Neural cell (in vitro differentiated cells): ENCODE measurements at regions not wholly inside any gene's neighbourhood (a gene's known extent, or its start where the extent isn't known, plus 50 kb on each side); places are given as distances from the start of the nearest gene placed in this dataset.

Experiments used
- H2AFZ ChIP-seq: fragments of 200-600, 300-800 bp; sonication (generic), shearing (Covaris generic); 2 replicates; pipeline ENCODE4 v1.6.0; 2014; ENCODE audit warnings: low read depth, mild to moderate bottlenecking, antibody characterized with exemption, low read length, moderate library complexity
- H3F3A ChIP-seq: fragments of 200-600 bp; shearing (Covaris generic); 2 replicates; pipeline ENCODE4 v1.6.1; 2016; ENCODE audit warnings: mild to moderate bottlenecking, moderate library complexity, mixed read lengths, antibody characterized with exemption, low read length; ENCODE audit not compliant: insufficient read depth, poor library complexity, severe bottlenecking
- H3K27ac ChIP-seq: fragments of 200-600, 300-800 bp; sonication (generic), shearing (Covaris generic); 2 replicates; pipeline ENCODE4 v1.5.1; 2014; ENCODE audit warnings: mild to moderate bottlenecking, low read length, moderate library complexity
- H3K27me3 ChIP-seq: fragments of 300-800, 200-600 bp; sonication (generic), shearing (Covaris generic); 2 replicates; pipeline ENCODE4 v1.6.0; 2014; ENCODE audit warnings: mild to moderate bottlenecking, low read depth, low read length, moderate library complexity; ENCODE audit not compliant: insufficient read depth
- H3K36me3 ChIP-seq: fragments of 300-800, 200-600 bp; sonication (generic), shearing (Covaris generic); 2 replicates; pipeline ENCODE4 v1.5.1; 2014; ENCODE audit warnings: mild to moderate bottlenecking, antibody characterized with exemption, low read length, moderate library complexity; ENCODE audit not compliant: insufficient read depth
- H3K4me2 ChIP-seq: fragments of 300-800, 200-600 bp; sonication (generic), shearing (Covaris generic); 2 replicates; pipeline ENCODE4 v1.6.0; 2014; ENCODE audit warnings: mild to moderate bottlenecking, low read length
- H3K4me3 ChIP-seq: fragments of 300-800, 200-600 bp; sonication (generic), shearing (Covaris generic); 2 replicates; pipeline ENCODE4 v1.5.1; 2014; ENCODE audit warnings: mild to moderate bottlenecking, low read length, moderate library complexity
- H3K79me2 ChIP-seq: fragments of 200-600 bp; shearing (Covaris generic); replicated peaks from 2 replicates; pipeline ENCODE4 v1.6.0; 2014; ENCODE audit warnings: mild to moderate bottlenecking, low read length, moderate library complexity; ENCODE audit not compliant: insufficient read depth
- H3K9ac ChIP-seq: fragments of 300-800, 200-600 bp; sonication (generic), shearing (Covaris generic); 2 replicates; pipeline ENCODE4 v1.6.1; 2016; ENCODE audit warnings: mild to moderate bottlenecking, low read length, mixed read lengths
- H3K9me2 ChIP-seq: fragments of 200-600 bp; shearing (Covaris generic); 2 replicates; pipeline ENCODE4 v1.6.1; 2016; ENCODE audit warnings: mild to moderate bottlenecking, low read length, mixed read lengths; ENCODE audit not compliant: insufficient read depth
- H3K9me3 ChIP-seq: fragments of 200-600, 300-800 bp; sonication (generic), shearing (Covaris generic); 2 replicates; pipeline ENCODE4 v1.6.1; 2016; ENCODE audit warnings: mild to moderate bottlenecking, mixed run types, low read length, moderate library complexity, mixed read lengths
- H4K20me1 ChIP-seq: fragments of 200-600 bp; shearing (Covaris generic); 2 replicates; pipeline ENCODE4 v1.6.1; 2016; ENCODE audit warnings: mild to moderate bottlenecking, mixed run types; ENCODE audit not compliant: insufficient read depth
- EP300 ChIP-seq: fragments of 450-650 bp; conservative IDR thresholded peaks from 2 replicates; pipeline ENCODE4 v1.6.1; 2014; ENCODE audit warnings: antibody characterized with exemption, mild to moderate bottlenecking, moderate library complexity; ENCODE audit not compliant: poor library complexity, severe bottlenecking
- EZH2 ChIP-seq: fragments of 200-600, 300-800 bp; shearing (Covaris generic), sonication (generic); IDR thresholded peaks from 2 replicates; pipeline ENCODE4 v1.6.1; 2014; ENCODE audit warnings: antibody characterized with exemption, low read length, borderline replicate concordance, mild to moderate bottlenecking; ENCODE audit not compliant: insufficient read depth, poor library complexity, severe bottlenecking
- MXI1 ChIP-seq: fragments of 450-650 bp; conservative IDR thresholded peaks from 2 replicates; pipeline ENCODE4 v1.6.1; 2014; ENCODE audit warnings: antibody characterized with exemption, mild to moderate bottlenecking; ENCODE audit not compliant: poor library complexity, severe bottlenecking
- POLR2AphosphoS5 ChIP-seq: IDR thresholded peaks from 2 replicates; pipeline ENCODE4 v1.6.1; 2012
- RAD21 ChIP-seq: fragments of 450-650 bp; conservative IDR thresholded peaks from 2 replicates; pipeline ENCODE4 v1.6.1; 2014; ENCODE audit warnings: antibody characterized with exemption, mild to moderate bottlenecking, moderate library complexity
- SMC3 ChIP-seq: fragments of 450-650 bp; conservative IDR thresholded peaks from 2 replicates; pipeline ENCODE4 v1.6.1; 2014; ENCODE audit warnings: antibody characterized with exemption, mild to moderate bottlenecking, moderate library complexity; ENCODE audit not compliant: poor library complexity
- TAF1 ChIP-seq: IDR thresholded peaks from 2 replicates; pipeline ENCODE4 v1.6.1; 2012; ENCODE audit warnings: low read depth
- TF ChIP-seq, protein P1 (sequence below): fragments of 450-650 bp; IDR thresholded peaks from 2 replicates; pipeline ENCODE4 v1.5.1; 2014; ENCODE audit warnings: antibody characterized with exemption, mild to moderate bottlenecking, moderate library complexity; ENCODE audit not compliant: poor library complexity, severe bottlenecking
- TF ChIP-seq, protein P2 (sequence below): IDR thresholded peaks from 2 replicates; pipeline ENCODE4 v1.6.1; 2012; ENCODE audit warnings: borderline replicate concordance

DNA sequence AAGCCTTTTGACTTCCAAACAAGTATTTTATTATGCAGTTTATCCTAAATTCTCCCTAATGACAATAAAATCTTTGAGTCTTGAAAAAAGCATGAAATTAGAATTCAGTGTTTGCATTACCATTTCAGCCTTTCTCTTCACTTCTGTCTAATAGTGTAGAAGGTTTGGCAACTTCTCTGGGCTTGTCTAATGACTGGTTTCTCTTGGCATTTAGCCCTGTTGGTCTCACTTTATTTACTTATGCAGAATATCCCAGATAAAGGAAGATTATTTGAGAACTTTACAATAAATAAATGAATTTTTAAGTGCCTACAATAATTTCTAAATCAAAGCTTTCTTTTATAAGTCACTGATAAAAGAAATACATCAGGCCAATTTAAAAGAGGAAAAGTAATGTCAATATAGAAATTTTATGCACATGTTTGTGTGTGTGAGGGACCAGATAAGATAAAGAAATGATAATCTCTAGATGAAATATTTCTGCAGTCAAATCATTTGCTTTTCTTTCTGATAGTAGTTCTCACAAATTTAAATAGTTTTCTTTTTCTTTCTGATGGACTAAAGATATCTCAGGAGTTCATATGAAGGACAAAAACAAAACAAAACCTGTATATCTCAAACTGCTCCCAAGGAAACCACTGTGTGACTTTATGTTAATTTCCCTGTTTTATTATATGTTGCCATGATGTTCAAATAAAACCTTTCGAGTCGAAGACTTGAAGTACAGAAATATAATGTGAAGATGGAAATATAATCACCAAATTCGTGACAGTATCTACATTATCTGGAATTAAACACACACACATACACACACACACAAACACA is 533.1 kb upstream of the CBLB start:
- no peak overlapping the region for H3K4me2 ChIP-seq
- H2AFZ ChIP-seq: no peak overlapping the region
- no peaks in the 10 kb centered on the region for H3K9me3 ChIP-seq
- no peaks in the 10 kb centered on the region for H3K9me2 ChIP-seq
- H3K4me3 ChIP-seq: no peak overlapping the region
- no peaks in the 10 kb centered on the region for H3K27me3 ChIP-seq
- H3K27ac ChIP-seq: no peak overlapping the region
- H3K79me2 ChIP-seq: no peaks in the 10 kb centered on the region
- TF ChIP-seq, protein P1, sequence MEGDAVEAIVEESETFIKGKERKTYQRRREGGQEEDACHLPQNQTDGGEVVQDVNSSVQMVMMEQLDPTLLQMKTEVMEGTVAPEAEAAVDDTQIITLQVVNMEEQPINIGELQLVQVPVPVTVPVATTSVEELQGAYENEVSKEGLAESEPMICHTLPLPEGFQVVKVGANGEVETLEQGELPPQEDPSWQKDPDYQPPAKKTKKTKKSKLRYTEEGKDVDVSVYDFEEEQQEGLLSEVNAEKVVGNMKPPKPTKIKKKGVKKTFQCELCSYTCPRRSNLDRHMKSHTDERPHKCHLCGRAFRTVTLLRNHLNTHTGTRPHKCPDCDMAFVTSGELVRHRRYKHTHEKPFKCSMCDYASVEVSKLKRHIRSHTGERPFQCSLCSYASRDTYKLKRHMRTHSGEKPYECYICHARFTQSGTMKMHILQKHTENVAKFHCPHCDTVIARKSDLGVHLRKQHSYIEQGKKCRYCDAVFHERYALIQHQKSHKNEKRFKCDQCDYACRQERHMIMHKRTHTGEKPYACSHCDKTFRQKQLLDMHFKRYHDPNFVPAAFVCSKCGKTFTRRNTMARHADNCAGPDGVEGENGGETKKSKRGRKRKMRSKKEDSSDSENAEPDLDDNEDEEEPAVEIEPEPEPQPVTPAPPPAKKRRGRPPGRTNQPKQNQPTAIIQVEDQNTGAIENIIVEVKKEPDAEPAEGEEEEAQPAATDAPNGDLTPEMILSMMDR: no peak
- TF ChIP-seq, protein P2, sequence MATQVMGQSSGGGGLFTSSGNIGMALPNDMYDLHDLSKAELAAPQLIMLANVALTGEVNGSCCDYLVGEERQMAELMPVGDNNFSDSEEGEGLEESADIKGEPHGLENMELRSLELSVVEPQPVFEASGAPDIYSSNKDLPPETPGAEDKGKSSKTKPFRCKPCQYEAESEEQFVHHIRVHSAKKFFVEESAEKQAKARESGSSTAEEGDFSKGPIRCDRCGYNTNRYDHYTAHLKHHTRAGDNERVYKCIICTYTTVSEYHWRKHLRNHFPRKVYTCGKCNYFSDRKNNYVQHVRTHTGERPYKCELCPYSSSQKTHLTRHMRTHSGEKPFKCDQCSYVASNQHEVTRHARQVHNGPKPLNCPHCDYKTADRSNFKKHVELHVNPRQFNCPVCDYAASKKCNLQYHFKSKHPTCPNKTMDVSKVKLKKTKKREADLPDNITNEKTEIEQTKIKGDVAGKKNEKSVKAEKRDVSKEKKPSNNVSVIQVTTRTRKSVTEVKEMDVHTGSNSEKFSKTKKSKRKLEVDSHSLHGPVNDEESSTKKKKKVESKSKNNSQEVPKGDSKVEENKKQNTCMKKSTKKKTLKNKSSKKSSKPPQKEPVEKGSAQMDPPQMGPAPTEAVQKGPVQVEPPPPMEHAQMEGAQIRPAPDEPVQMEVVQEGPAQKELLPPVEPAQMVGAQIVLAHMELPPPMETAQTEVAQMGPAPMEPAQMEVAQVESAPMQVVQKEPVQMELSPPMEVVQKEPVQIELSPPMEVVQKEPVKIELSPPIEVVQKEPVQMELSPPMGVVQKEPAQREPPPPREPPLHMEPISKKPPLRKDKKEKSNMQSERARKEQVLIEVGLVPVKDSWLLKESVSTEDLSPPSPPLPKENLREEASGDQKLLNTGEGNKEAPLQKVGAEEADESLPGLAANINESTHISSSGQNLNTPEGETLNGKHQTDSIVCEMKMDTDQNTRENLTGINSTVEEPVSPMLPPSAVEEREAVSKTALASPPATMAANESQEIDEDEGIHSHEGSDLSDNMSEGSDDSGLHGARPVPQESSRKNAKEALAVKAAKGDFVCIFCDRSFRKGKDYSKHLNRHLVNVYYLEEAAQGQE: no peak
- TF ChIP-seq POLR2AphosphoS5 (no peak), EZH2 (no peak), RAD21 (no peak), EP300 (no peak), TAF1 (no peak), SMC3 (no peak), MXI1 (no peak)
- H4K20me1 ChIP-seq: no peaks in the 10 kb centered on the region
- no peaks in the 10 kb centered on the region for H3K36me3 ChIP-seq
- H3F3A ChIP-seq: peaks cover 5% of the 10 kb centered on the region
- no peak overlapping the region for H3K9ac ChIP-seq

- H3K4me2 ChIP-seq: no peak overlapping the region
- H3K9me2 ChIP-seq: no peaks in the 10 kb centered on the region
- no peaks in the 10 kb centered on the region for H3K9me3 ChIP-seq
- no peaks in the 10 kb centered on the region for H3K79me2 ChIP-seq
- no peak overlapping the region for H3K27ac ChIP-seq
- H2AFZ ChIP-seq: no peak overlapping the region
- peaks cover 5% of the 10 kb centered on the region for H3F3A ChIP-seq
- no peaks in the 10 kb centered on the region for H3K36me3 ChIP-seq
- H4K20me1 ChIP-seq: no peaks in the 10 kb centered on the region
- H3K9ac ChIP-seq: no peak overlapping the region
- H3K27me3 ChIP-seq: no peaks in the 10 kb centered on the region
- TF ChIP-seq EP300 (no peak), RAD21 (no peak), TAF1 (no peak)
- TF ChIP-seq, protein P2: no peak
- no peak overlapping the region for H3K4me3 ChIP-seq
These were observed 534.7 kb upstream of the CBLB start for GRCh38 chr3:106403371-106404145.
